Keratinocyte (primary cell): ENCODE measurements at regions not wholly inside any gene's neighbourhood (a gene's known extent, or its start where the extent isn't known, plus 50 kb on each side); places are given as distances from the start of the nearest gene placed in this dataset.

Experiments used
- CTCF ChIP-seq, 3 experiments: IDR thresholded peaks in 1 of 3; conservative IDR thresholded peaks in 1 of 3; optimal IDR thresholded peaks in 1 of 3; 2 replicates in 2 of 3; 3 replicates in 1 of 3; pipeline versions ENCODE3 to v1.5.1; 2011; ENCODE audit warnings: low read length in 3 of 3, mild to moderate bottlenecking in 3 of 3, moderate library complexity in 2 of 3, control low read depth in 1 of 3, inconsistent platforms in 1 of 3; ENCODE audit not compliant: insufficient read depth in 2 of 3; ENCODE audit errors: extremely low read depth in 1 of 3
- EZH2 ChIP-seq: IDR thresholded peaks from one replicate; pipeline ENCODE4 v1.6.1; 2012; ENCODE audit warnings: inconsistent platforms, mild to moderate bottlenecking, low read length, moderate library complexity

- TF ChIP-seq CTCF (optimal IDR thresholded peaks at IDR 0.05 in 1 of 3, IDR thresholded peaks at IDR 0.05 in 1 of 3, conservative IDR thresholded peaks at IDR 0.05 in 1 of 3; ENCODE audit: extremely low read depth in 1 of 3, insufficient read depth in 2 of 3, low read length in 3 of 3) (no peak), EZH2 (no peak)
Observed at GRCh38 chr2:238688193-238689153, 159.4 kb upstream of the TWIST2 start.
